GM12878 (cell line): ENCODE measurements at regions not wholly inside any gene's neighbourhood (a gene's known extent, or its start where the extent isn't known, plus 50 kb on each side); places are given as distances from the start of the nearest gene placed in this dataset.

Experiments
- ATAC-seq: fragments of 200-7000 bp; cut with Tn5 transposase; 3 replicates; pipeline ENCODE4 v1.9.1; 2020; ENCODE audit warnings: mild to moderate bottlenecking, moderate library complexity
- BruUV-seq: library from RNA; stranded (reverse); fragments of 400-500 nt; replicated peaks from 2 replicates; lab custom pipeline; 2021; lab: Mats Ljungman, UMichigan
- CTCF ChIA-PET: fragments of 300-600 bp; sonication (Branson Sonifier 250); formaldehyde crosslinking; extraction: SDS; loops from one replicate; lab custom pipeline; 2021; ENCODE audit warnings: inconsistent platforms; lab: Yijun Ruan, JAX
- POLR2A ChIA-PET: fragments of 350-600 bp; formaldehyde crosslinking; extraction: SDS; loops from one replicate; lab custom pipeline; 2021; ENCODE audit warnings: inconsistent platforms; lab: Charles Lee
- RAD21 ChIA-PET: fragments of 300-600 bp; sonication (Branson Sonifier 250); formaldehyde crosslinking; loops from one replicate; lab custom pipeline; 2023; ENCODE audit warnings: antibody characterized with exemption; ENCODE audit not compliant: unreplicated experiment; lab: Charles Lee
- SMC1A ChIA-PET: fragments of 300-600 bp; sonication (Branson Sonifier 250); formaldehyde crosslinking; loops from one replicate; lab custom pipeline; 2023; ENCODE audit not compliant: unreplicated experiment, uncharacterized antibody; lab: Charles Lee
- DNase-seq: peaks from one replicate; pipeline ENCODE4 v3.0.0-alpha.2; 2011; ENCODE audit warnings: low read depth, low spot score
- FAIRE-seq: peaks from 3 replicates; lab custom pipeline; 2011; peaks lifted over from hg19 to GRCh38; lab: Jason Lieb, UNC
- H2AFZ ChIP-seq: 2 replicates; pipeline ENCODE4 v1.6.0; 2011; ENCODE audit warnings: low read depth, low read length, control low read depth; ENCODE audit not compliant: control insufficient read depth
- H3K27ac ChIP-seq: 2 replicates; pipeline ENCODE4 v1.5.1; 2011; ENCODE audit warnings: control low read depth; ENCODE audit not compliant: control insufficient read depth, insufficient read depth
- H3K27me3 ChIP-seq, 2 experiments: replicated peaks in 1 of 2; 2 replicates each; pipeline versions ENCODE4 v1.6.0 to v1.6.1; 2011; ENCODE audit warnings: low read length in 1 of 2; ENCODE audit not compliant: control insufficient read depth in 2 of 2, insufficient read depth in 2 of 2
- H3K36me3 ChIP-seq, 2 experiments: 2 replicates each; pipeline ENCODE4 v1.5.1; 2011; ENCODE audit warnings: low read length in 1 of 2; ENCODE audit not compliant: control insufficient read depth in 2 of 2, insufficient read depth in 2 of 2
- H3K4me1 ChIP-seq: 2 replicates; pipeline ENCODE4 v1.6.1; 2011; ENCODE audit warnings: mild to moderate bottlenecking, low read length, moderate library complexity, mixed read lengths; ENCODE audit not compliant: control insufficient read depth, insufficient read depth
- H3K4me2 ChIP-seq: 2 replicates; pipeline ENCODE4 v1.6.0; 2011; ENCODE audit warnings: control low read depth; ENCODE audit not compliant: control insufficient read depth, insufficient read depth
- H3K4me3 ChIP-seq: fragments of 200-600 bp; sonication (generic); 2 replicates; pipeline ENCODE4 v1.5.1; 2016
- H3K79me2 ChIP-seq: 2 replicates; pipeline ENCODE4 v1.6.0; 2011; ENCODE audit warnings: low read length; ENCODE audit not compliant: control insufficient read depth, insufficient read depth
- H3K9ac ChIP-seq: 2 replicates; pipeline ENCODE4 v1.8.0; 2011; ENCODE audit warnings: low read length, control low read depth, mixed read lengths; ENCODE audit not compliant: control insufficient read depth, insufficient read depth
- H3K9me3 ChIP-seq: replicated peaks from 3 replicates; pipeline ENCODE4 v1.5.1; 2011; ENCODE audit warnings: mild to moderate bottlenecking, low read length; ENCODE audit not compliant: control insufficient read depth, insufficient read depth
- H4K20me1 ChIP-seq: 2 replicates; pipeline ENCODE4 v1.6.0; 2011; ENCODE audit not compliant: control insufficient read depth, insufficient read depth
- CHD4 ChIP-seq: fragments of 200-600 bp; sonication (generic); IDR thresholded peaks from 2 replicates; pipeline ENCODE4 v1.6.1; 2016; ENCODE audit warnings: mild to moderate bottlenecking
- CUX1 ChIP-seq: IDR thresholded peaks from 2 replicates; pipeline ENCODE4 v1.6.1; 2012; ENCODE audit warnings: improper control_type of control experiment, low read depth, low read length; ENCODE audit not compliant: insufficient replicate concordance
- DPF2 ChIP-seq: fragments of 450-650 bp; IDR thresholded peaks from 2 replicates; pipeline ENCODE4 v1.6.1; 2017; ENCODE audit warnings: mild to moderate bottlenecking
- HDAC2 ChIP-seq: fragments of 200-600 bp; sonication (generic); IDR thresholded peaks from 2 replicates; pipeline ENCODE4 v1.6.1; 2017
- JUNB ChIP-seq: IDR thresholded peaks from 2 replicates; pipeline ENCODE4 v1.6.1; 2016; ENCODE audit warnings: antibody characterized with exemption, mild to moderate bottlenecking
- MEF2A ChIP-seq: IDR thresholded peaks from 2 replicates; pipeline ENCODE4 v1.6.1; 2011; ENCODE audit warnings: low read depth, mild to moderate bottlenecking, low read length, moderate library complexity; ENCODE audit not compliant: insufficient read depth
- MEF2B ChIP-seq: fragments of 450-650 bp; IDR thresholded peaks from 2 replicates; pipeline ENCODE4 v1.6.1; 2018; ENCODE audit warnings: mild to moderate bottlenecking, moderate library complexity; ENCODE audit not compliant: partially characterized antibody, poor library complexity, severe bottlenecking
- MXI1 ChIP-seq: fragments of 150-350 bp; IDR thresholded peaks from 2 replicates; pipeline ENCODE4 v1.6.1; 2011; ENCODE audit warnings: low read depth, mild to moderate bottlenecking, inconsistent platforms, low read length, improper control_type of control experiment
- MYB ChIP-seq: fragments of 150-350 bp; IDR thresholded peaks from 2 replicates; pipeline ENCODE4 v1.6.1; 2014; ENCODE audit warnings: mild to moderate bottlenecking, low read depth, low read length, borderline replicate concordance
- NFIC ChIP-seq: IDR thresholded peaks from 2 replicates; pipeline ENCODE4 v1.6.1; 2012; ENCODE audit warnings: low read depth, mild to moderate bottlenecking, inconsistent platforms, low read length, moderate library complexity
- NR2F1 ChIP-seq: fragments of 450-650 bp; conservative IDR thresholded peaks from 2 replicates; pipeline ENCODE4 v1.6.1; 2017; ENCODE audit warnings: mild to moderate bottlenecking
- NRF1 ChIP-seq: conservative IDR thresholded peaks from 2 replicates; pipeline ENCODE4 v1.6.1; 2011; ENCODE audit warnings: mild to moderate bottlenecking, low read depth, low read length, improper control_type of control experiment
- PML ChIP-seq: IDR thresholded peaks from 2 replicates; pipeline ENCODE4 v1.6.1; 2012; ENCODE audit warnings: low read length, inconsistent platforms
- POLR2AphosphoS2 ChIP-seq: IDR thresholded peaks from 2 replicates; pipeline ENCODE4 v1.6.1; 2011; ENCODE audit warnings: low read depth, mild to moderate bottlenecking, low read length, improper control_type of control experiment, moderate library complexity
- REST ChIP-seq: IDR thresholded peaks from 2 replicates; pipeline ENCODE4 v1.6.1; 2012; ENCODE audit warnings: mild to moderate bottlenecking, low read depth, low read length
- SMARCA5 ChIP-seq: fragments of 450-650 bp; IDR thresholded peaks from 2 replicates; pipeline ENCODE4 v1.6.1; 2017; ENCODE audit warnings: mild to moderate bottlenecking
- SP1 ChIP-seq: IDR thresholded peaks from one replicate; pipeline ENCODE4 v1.6.1; 2011; ENCODE audit warnings: low read depth, low read length
- SUPT20H ChIP-seq: IDR thresholded peaks from 2 replicates; pipeline ENCODE4 v1.6.1; 2011; ENCODE audit warnings: low read depth, mild to moderate bottlenecking, low read length, moderate library complexity, borderline replicate concordance; ENCODE audit not compliant: control insufficient read depth
- TCF7 ChIP-seq: IDR thresholded peaks from 2 replicates; pipeline ENCODE4 v1.6.1; 2014; ENCODE audit warnings: antibody characterized with exemption, borderline replicate concordance
- WGBS: methylation state at CpG from one replicate; pipeline ENCODE4 v1.1.6; 2016; ENCODE audit warnings: low lambda C conversion rate; ENCODE audit not compliant: insufficient replicate concordance, insufficient coverage; ENCODE audit errors: missing lambda C conversion rate; 5-methylcytosine and 5-hydroxymethylcytosine counted together
- in situ Hi-C: fragments of 300-500 bp; cut with MboI; formaldehyde crosslinking; loops from 9 replicates; pipeline ENCODE4 v1.14.3; 2018; ENCODE audit warnings: mixed read lengths
- intact Hi-C: fragments of 100-400 bp; cut with micrococcal nuclease; formaldehyde crosslinking; loops from one replicate; pipeline ENCODE4 v1.14.2; 2022; ENCODE audit not compliant: unreplicated experiment

GRCh38 chr6:139970591-139970991, 596.1 kb upstream of the CITED2 start:
- intact Hi-C loops = no loop called here
- Histone ChIP-seq H3K9me3 (no peaks in the 10 kb centered on the region), H3K4me3 (no peak overlapping the region), H3K27me3 (no peaks in the 10 kb centered on the region), H2AFZ (no peak overlapping the region), H3K4me2 (no peak overlapping the region), H3K27ac (no peak overlapping the region), H3K9ac (no peak overlapping the region), H3K36me3 (no peaks in the 10 kb centered on the region), H4K20me1 (no peaks in the 10 kb centered on the region), H3K79me2 (no peaks in the 10 kb centered on the region), H3K4me1 (no peaks in the 10 kb centered on the region)
- ChIA-PET POLR2A (interaction anchor here (0.6 to 0.7 kb wide), 2 partner anchors 411 to 1351 kb away, joined by 4 to 7 read pairs; no protein-coding TSS in a partner anchor), SMC1A (interaction anchor here (0.6 to 1.1 kb wide), 4 partner anchors 22 to 1525 kb away, joined by 3 to 4 read pairs (median 4); no protein-coding TSS in a partner anchor), CTCF (interaction anchor here (0.6 to 1.9 kb wide), 3 partner anchors 10 to 601 kb away, joined by 3 to 4 read pairs (median 3); no protein-coding TSS in a partner anchor), RAD21 (no interaction called here)
- WGBS = 0% methylated on average over 1 of the region's 1 CpG
- TF ChIP-seq HDAC2 (no peak), MEF2A (no peak), SP1 (no peak), JUNB (no peak), MYB (no peak), MXI1 (no peak), PML (no peak), REST (no peak), SUPT20H (no peak), DPF2 (no peak), NFIC (no peak), NRF1 (no peak), CUX1 (no peak), MEF2B (no peak), TCF7 (no peak), POLR2AphosphoS2 (no peak), NR2F1 (no peak), SMARCA5 (no peak), CHD4 (no peak)
- in situ Hi-C loops = no loop called here
- FAIRE-seq = no peak
- no peak for ATAC-seq
- no TSS peak for BruUV-seq
- DNase-seq = no peak
